PC-9 (cell line): ENCODE measurements at regions not wholly inside any gene's neighbourhood (a gene's known extent, or its start where the extent isn't known, plus 50 kb on each side); places are given as distances from the start of the nearest gene placed in this dataset.

ENCODE experiments used
- BruUV-seq: library from RNA; stranded (reverse); fragments of 400-500 nt; replicated peaks from 2 replicates; lab custom pipeline; 2021; lab: Mats Ljungman, UMichigan
- CTCF ChIA-PET: fragments of 300-600 bp; sonication (Branson Sonifier 250); formaldehyde crosslinking; loops from one replicate; lab custom pipeline; 2022; ENCODE audit warnings: antibody characterized with exemption; lab: Charles Lee
- POLR2A ChIA-PET: fragments of 300-600 bp; sonication (Branson Sonifier 250); formaldehyde crosslinking; loops from one replicate; lab custom pipeline; 2022; ENCODE audit warnings: antibody characterized with exemption; ENCODE audit not compliant: unreplicated experiment; lab: Charles Lee
- DNase-seq, 2 experiments: peaks; one replicate each; pipeline versions ENCODE4 v3.0.0 to v3.0.0-alpha.2; 2015 to 2022; ENCODE audit warnings: mixed read lengths in 1 of 2
- H2AFZ ChIP-seq: fragments of 200-600 bp; sonication (generic); 2 replicates; pipeline ENCODE4 v1.8.1; 2017; ENCODE audit warnings: antibody characterized with exemption
- H3F3A ChIP-seq: fragments of 200-600 bp; sonication (generic); 2 replicates; pipeline ENCODE4 v1.8.1; 2017; ENCODE audit warnings: antibody characterized with exemption, mild to moderate bottlenecking, low read depth; ENCODE audit not compliant: insufficient read depth
- H3K27ac ChIP-seq: fragments of 200-600 bp; sonication (generic); 2 replicates; pipeline ENCODE4 v1.6.1; 2016; ENCODE audit warnings: mixed run types
- H3K27me3 ChIP-seq: fragments of 200-600 bp; sonication (generic); 2 replicates; pipeline ENCODE4 v1.6.1; 2016; ENCODE audit warnings: low read depth, mixed run types; ENCODE audit not compliant: insufficient read depth
- H3K36me3 ChIP-seq: fragments of 200-600 bp; sonication (generic); 2 replicates; pipeline ENCODE4 v1.6.1; 2016; ENCODE audit warnings: low read depth, mixed run types
- H3K4me1 ChIP-seq: fragments of 200-600 bp; sonication (generic); replicated peaks from 2 replicates; pipeline ENCODE4 v1.6.1; 2016; ENCODE audit warnings: mixed run types; ENCODE audit not compliant: insufficient read depth
- H3K4me2 ChIP-seq: fragments of 200-600 bp; sonication (generic); 2 replicates; pipeline ENCODE4 v1.6.1; 2017; ENCODE audit warnings: mixed run types
- H3K4me3 ChIP-seq: fragments of 200-600 bp; sonication (generic); 2 replicates; pipeline ENCODE4 v1.6.1; 2016; ENCODE audit warnings: mixed run types
- H3K79me2 ChIP-seq: fragments of 200-600 bp; sonication (generic); 2 replicates; pipeline ENCODE4 v1.6.1; 2017; ENCODE audit warnings: low read depth, mixed run types
- H3K9me2 ChIP-seq: fragments of 200-600 bp; sonication (generic); 2 replicates; pipeline ENCODE4 v1.8.1; 2017; ENCODE audit warnings: mild to moderate bottlenecking; ENCODE audit not compliant: insufficient read depth
- H3K9me3 ChIP-seq: fragments of 200-600 bp; sonication (generic); 2 replicates; pipeline ENCODE4 v1.8.1; 2016; ENCODE audit warnings: low read depth; ENCODE audit not compliant: insufficient read depth
- H4K20me1 ChIP-seq: fragments of 200-600 bp; sonication (generic); 2 replicates; pipeline ENCODE4 v1.8.1; 2017; ENCODE audit not compliant: insufficient read depth
- CTCF ChIP-seq: fragments of 200-600 bp; sonication (generic); conservative IDR thresholded peaks from 2 replicates; pipeline ENCODE4 v1.6.1; 2017; ENCODE audit warnings: mixed run types, antibody characterized with exemption, mild to moderate bottlenecking, moderate library complexity
- EZH2 ChIP-seq: fragments of 200-600 bp; sonication (generic); IDR thresholded peaks from 2 replicates; pipeline ENCODE4 v1.8.0; 2017; ENCODE audit warnings: antibody characterized with exemption, low read depth
- intact Hi-C: fragments of 100-400 bp; cut with micrococcal nuclease; formaldehyde crosslinking; loops from one replicate; pipeline ENCODE4 v1.10.0; 2022; ENCODE audit not compliant: unreplicated experiment

- Histone ChIP-seq H2AFZ (no peak overlapping the region), H3K4me2 (no peak overlapping the region), H4K20me1 (no peaks in the 10 kb centered on the region), H3K79me2 (no peaks in the 10 kb centered on the region), H3K9me3 (no peaks in the 10 kb centered on the region), H3K9me2 (no peaks in the 10 kb centered on the region), H3K27ac (no peak overlapping the region), H3K4me3 (no peak overlapping the region), H3K27me3 (no peaks in the 10 kb centered on the region), H3K36me3 (no peaks in the 10 kb centered on the region), H3F3A (peaks cover 33% of the 10 kb centered on the region), H3K4me1 (peaks cover 55% of the 10 kb centered on the region)
- BruUV-seq, result no TSS peak
- ChIA-PET CTCF (no interaction called here), POLR2A (interaction anchor here (0.7 kb wide), 1 partner anchor 324 kb away, joined by 4 read pairs; no protein-coding TSS in a partner anchor)
- intact Hi-C loops, result loop anchor here (10.0 kb wide), 2 partner anchors 297 to 483 kb away; partner anchors contain the start of genes SDCBP2 and STK35
- no peak for DNase-seq
- TF ChIP-seq EZH2 (no peak), CTCF (no peak)
These were observed 87.1 kb upstream of the SIRPA start for GRCh38 chr20:1808101-1808500.

DNA sequence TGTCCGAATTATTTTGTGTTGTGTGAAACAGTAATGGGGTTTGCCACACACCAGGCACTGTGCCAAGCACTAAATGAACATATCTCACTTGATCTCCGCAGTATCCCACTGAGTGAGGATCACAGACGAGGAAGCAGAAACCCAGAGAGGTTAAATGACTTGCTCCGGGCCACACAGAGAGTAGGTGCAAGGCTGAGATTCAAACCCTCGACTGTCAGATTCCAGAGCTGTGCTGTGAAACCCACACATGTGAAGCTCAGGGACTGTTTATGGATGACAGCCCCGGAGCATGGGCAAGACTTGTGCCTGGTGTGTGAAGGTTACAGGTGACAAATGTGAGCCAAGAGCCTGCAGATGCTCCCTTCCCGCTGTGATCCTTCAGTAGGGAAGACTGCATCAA lies 87.8 kb upstream of the SIRPA start:
- Histone ChIP-seq H3K36me3 (no peaks in the 10 kb centered on the region), H3K27ac (no peak overlapping the region), H3K79me2 (no peaks in the 10 kb centered on the region), H3K9me2 (no peaks in the 10 kb centered on the region), H3K9me3 (no peaks in the 10 kb centered on the region), H4K20me1 (no peaks in the 10 kb centered on the region), H2AFZ (no peak overlapping the region), H3K4me3 (no peak overlapping the region), H3K27me3 (no peaks in the 10 kb centered on the region), H3K4me1 (peaks cover 52% of the 10 kb centered on the region), H3K4me2 (no peak overlapping the region), H3F3A (peaks cover 33% of the 10 kb centered on the region)
- intact Hi-C loops, result loop anchor here (10.0 kb wide), 2 partner anchors 297 to 483 kb away; partner anchors contain the start of genes SDCBP2 and STK35
- no peak for DNase-seq
- no peak for TF ChIP-seq EZH2
- no peak for TF ChIP-seq CTCF
- no TSS peak for BruUV-seq
- ChIA-PET POLR2A (no interaction called here), CTCF (no interaction called here)

DNA sequence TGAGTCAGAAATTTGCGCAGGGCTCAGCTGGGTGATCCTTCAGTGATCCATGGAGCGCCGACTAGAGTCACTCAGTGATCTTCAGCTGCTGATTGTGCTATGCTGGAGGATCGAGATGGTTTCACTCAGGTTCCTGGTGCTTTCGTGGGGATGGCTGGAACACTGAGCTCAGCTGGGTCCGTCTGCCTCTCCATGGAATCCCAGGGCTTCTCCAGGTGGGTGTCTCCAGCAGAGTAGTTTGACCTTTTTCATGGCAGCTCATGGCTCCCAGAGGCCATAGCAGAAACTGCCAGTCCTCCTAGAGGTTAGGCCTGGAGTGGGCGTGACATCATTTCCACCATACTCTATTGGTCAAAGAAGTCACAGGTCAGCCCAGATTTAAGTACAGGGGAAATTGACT lies 88.8 kb upstream of the SIRPA start:
- no peak overlapping the region for H3K4me2 ChIP-seq
- intact Hi-C loops, result loop anchor here (10.0 kb wide), 2 partner anchors 298 to 482 kb away; partner anchors contain the start of genes SDCBP2 and STK35
- H3K36me3 ChIP-seq, result no peaks in the 10 kb centered on the region
- no peaks in the 10 kb centered on the region for H3K9me2 ChIP-seq
- CTCF ChIA-PET, result no interaction called here
- no peaks in the 10 kb centered on the region for H3K9me3 ChIP-seq
- no peaks in the 10 kb centered on the region for H4K20me1 ChIP-seq
- H3F3A ChIP-seq, result peaks cover 30% of the 10 kb centered on the region
- H3K27me3 ChIP-seq, result no peaks in the 10 kb centered on the region
- no peak overlapping the region for H3K27ac ChIP-seq
- no peak overlapping the region for H3K4me3 ChIP-seq
- no TSS peak for BruUV-seq
- no peaks in the 10 kb centered on the region for H3K79me2 ChIP-seq
- TF ChIP-seq CTCF, result no peak
- no peak for TF ChIP-seq EZH2
- H3K4me1 ChIP-seq, result peaks cover 50% of the 10 kb centered on the region
- no peak for DNase-seq
- POLR2A ChIA-PET, result no interaction called here
- no peak overlapping the region for H2AFZ ChIP-seq
